ENCODE measurements at regions not wholly inside any gene's neighbourhood (a gene's known extent, or its start where the extent isn't known, plus 50 kb on each side); places are given as distances from the start of the nearest gene placed in this dataset.
"Not testable (repeated sequence)": the region's sequence is repeated elsewhere in the genome, so short reads cannot be mapped to it uniquely, and the experiment has no call there.

- DNase-seq = no peak
Observed at GRCh38 chr9:27673641-27674040, 100.4 kb upstream of the C9orf72 start.

- DNase-seq = no peak
Observed at GRCh38 chr9:27675354-27675753, 102.1 kb upstream of the C9orf72 start.

GRCh38 chr9:27676827-27677226, 103.5 kb upstream of the C9orf72 start:
- no peak for DNase-seq

GRCh38 chr9:27679338-27679737, 106.1 kb upstream of the C9orf72 start:
- DNase-seq = no peak

DNA sequence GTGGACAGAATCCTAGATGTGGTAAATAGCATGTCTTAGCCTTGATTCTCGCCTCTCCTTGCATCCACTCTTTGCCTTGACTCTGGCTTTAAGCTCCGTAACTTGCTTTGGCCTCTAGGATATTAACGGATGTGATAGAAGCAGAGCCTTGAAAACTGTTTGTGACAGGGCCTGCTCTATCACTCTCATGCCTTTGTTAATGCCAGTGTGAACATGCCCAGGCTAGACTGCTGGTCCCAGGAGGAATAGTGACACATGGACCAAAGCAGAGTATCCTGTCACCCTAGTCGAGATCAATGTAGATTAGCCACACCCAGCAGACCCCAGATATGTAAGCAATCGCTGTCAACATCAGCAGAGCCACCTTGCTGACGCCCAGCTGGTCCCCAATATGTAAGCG, 109.9 kb upstream of the C9orf72 start:
- DNase-seq = no peak

GRCh38 chr9:27688954-27689353, 115.7 kb upstream of the C9orf72 start:
- DNase-seq = no peak

DNA sequence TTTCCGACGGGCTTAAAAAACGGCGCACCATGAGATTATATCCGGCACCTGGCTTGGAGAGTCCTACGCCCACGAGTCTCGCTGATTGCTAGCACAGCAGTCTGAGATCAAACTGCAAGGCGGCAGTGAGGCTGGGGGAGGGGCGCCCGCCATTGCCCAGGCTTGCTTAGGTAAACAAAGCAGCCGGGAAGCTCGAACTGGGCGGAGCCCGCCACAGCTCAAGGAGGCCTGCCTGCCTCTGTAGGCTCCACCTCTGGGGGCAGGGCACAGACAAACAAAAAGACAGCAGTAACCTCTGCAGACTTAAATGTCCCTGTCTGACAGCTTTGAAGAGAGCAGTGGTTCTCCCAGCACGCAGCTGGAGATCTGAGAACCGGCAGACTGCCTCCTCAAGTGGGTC, 117.5 kb upstream of the C9orf72 start:
- not testable (repeated sequence) for DNase-seq

- no peak for DNase-seq
Observed at GRCh38 chr9:27699621-27700020, 126.3 kb upstream of the C9orf72 start.

DNA sequence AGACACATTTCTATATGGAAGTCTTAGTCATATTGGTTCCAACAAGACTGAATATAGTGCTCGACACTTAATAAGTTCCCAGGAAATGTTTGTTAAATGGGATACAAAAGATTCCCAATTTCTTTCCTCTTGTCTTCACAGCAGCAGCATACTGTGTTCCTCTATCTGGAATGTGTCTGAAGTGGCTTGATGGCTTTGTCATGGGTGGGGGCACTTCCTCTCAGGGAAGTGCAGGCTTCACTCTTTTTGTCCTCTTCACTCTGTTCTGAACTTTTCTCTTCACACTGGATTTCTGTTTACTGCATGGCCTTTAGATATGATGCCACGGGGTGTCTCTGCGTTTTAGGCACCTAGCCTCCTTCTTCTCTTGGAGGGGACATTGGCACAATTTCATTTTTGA, 127.7 kb upstream of the C9orf72 start:
- DNase-seq = no peak

- no peak for DNase-seq
Observed at GRCh38 chr9:27701587-27701986, 128.3 kb upstream of the C9orf72 start.

DNA sequence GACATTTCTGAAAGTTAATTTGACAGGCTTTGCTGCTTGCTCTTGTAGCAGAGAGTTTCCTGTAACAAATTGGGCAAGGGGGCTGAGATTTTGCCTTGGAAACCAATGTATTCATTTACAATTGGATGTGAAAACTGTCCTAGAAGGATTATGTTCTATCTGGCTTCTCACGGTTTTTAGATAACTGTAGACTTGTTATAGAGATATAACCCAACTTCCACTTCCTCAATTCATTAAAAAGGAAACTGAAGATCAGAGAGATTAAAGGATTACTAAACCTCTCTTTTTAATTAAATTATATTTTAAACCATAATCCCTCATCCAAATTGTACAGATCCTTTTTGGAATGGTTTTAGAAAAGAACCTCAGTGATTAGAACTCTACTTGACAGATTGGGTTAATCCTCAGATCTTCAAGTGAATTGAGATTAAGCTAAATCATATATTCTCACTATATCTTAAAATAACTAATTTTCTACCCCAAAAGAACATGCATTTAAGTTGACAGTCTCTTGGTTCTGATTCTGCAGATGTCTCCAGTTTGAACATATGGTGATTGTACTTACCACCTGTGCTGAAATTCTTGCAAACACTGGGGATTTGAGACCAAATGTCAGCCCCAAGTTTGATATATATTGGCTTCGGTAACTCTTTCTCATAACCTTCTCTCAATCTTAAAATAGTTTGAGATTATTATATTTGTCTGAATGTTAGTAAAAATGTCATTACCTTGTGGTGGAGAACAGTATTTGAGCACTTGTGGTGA, 130.1 kb upstream of the C9orf72 start:
- DNase-seq = no peak

GRCh38 chr9:27711241-27711640, 138.0 kb upstream of the C9orf72 start:
- DNase-seq = no peak

- DNase-seq = no peak
Observed at GRCh38 chr9:27712806-27713205, 139.5 kb upstream of the C9orf72 start.

GRCh38 chr9:27714388-27714787, 141.1 kb upstream of the C9orf72 start:
- no peak for DNase-seq

DNA sequence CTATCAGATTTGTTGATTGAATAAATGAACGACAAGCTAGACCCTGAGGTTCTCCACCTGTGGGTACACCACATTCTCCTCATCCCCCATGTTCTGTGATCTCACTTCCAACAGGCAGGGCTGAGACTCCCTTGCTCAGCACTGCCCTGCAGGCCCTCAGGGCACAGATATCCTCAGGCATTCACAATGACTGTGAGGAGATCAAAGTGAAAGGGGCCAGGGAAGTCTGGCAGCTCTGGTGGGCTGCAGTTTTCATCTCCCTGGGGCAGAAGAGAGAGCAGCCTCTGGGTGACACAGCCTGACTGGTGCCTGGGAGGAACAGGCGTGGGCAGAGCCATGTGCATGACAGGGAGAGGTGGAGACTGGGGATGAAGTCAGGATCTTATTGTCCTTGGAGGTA, 142.4 kb upstream of the C9orf72 start:
- DNase-seq = no peak

DNA sequence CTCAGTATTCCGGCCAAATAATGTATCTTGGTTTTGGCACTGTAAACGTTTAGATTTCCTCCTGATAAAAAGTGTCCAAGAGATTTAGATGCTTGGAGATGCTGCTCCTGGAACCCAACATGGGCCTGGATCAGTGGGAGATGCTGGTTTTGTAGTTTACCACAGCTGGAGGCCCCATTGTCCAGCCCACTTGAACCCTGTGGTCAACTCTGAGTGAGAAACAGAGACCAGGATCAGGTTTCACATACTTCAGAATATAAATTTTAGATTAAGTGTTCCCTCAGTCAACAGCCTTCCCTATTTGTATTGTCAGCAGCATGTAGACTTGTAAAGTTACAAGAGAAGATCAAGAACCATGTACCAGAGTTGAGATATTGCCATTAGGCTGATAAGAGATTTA, 144.7 kb upstream of the C9orf72 start:
- DNase-seq = no peak

- DNase-seq = no peak
Observed at GRCh38 chr9:27719711-27720110, 146.4 kb upstream of the C9orf72 start.

GRCh38 chr9:27722866-27723265, 149.6 kb upstream of the C9orf72 start:
- DNase-seq = no peak

GRCh38 chr9:27726244-27727081, 153.2 kb upstream of the C9orf72 start:
- DNase-seq = peak in 2 of 5 experiments; percentile 2 to 72

DNA sequence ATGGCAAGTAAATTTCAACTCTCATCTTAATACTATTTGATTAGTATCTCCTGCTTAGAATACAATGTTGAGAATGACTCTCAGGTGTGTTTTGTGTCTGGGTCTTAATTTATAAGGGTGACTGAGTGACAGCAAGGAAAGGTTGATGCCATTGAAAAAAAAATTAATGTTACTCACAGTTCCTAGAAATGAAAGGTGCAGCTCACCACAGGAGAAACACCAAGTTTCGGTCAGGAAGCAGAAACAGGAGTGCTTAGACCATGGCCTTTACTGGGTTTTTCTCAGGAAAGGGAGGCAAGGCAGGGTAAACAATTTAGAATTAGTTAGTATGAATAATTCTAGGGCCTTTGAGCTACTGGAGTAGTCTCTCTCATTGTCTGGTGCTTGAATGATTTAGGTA, 159.2 kb upstream of the C9orf72 start:
- peak in 1 of 5 experiments; percentile 51 for DNase-seq

GRCh38 chr9:27743490-27743889, 170.2 kb upstream of the C9orf72 start:
- no peak for DNase-seq

GRCh38 chr9:27747450-27747849, 174.2 kb upstream of the C9orf72 start:
- no peak for DNase-seq

- DNase-seq = no peak
Observed at GRCh38 chr9:27749838-27750237, 176.6 kb upstream of the C9orf72 start.

DNA sequence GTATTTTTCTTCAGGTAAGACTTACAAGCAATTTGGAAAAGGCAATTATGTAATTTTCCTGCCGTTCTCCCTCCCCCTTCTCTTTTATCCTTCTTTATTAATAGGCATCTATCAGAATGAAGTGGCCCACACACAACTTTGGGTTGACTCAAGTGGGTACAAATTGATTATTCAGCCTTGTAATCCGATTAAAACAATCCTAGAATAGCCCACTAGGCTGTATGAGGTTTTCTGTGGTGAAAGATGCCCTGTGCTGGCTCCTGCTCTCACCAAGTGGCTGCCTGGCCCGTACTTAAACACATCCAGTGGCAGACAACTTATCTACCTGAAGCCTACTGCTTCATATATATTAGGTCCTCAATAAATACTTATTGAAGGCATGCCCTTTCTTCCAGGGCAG, 177.3 kb upstream of the C9orf72 start:
- DNase-seq = no peak

All from T-helper 2 cell (primary cell).